NCI-H2227 (cell line): ENCODE measurements at regions not wholly inside any gene's neighbourhood (a gene's known extent, or its start where the extent isn't known, plus 50 kb on each side); places are given as distances from the start of the nearest gene placed in this dataset.
"Not testable (repeated sequence)": the region's sequence is repeated elsewhere in the genome, so short reads cannot be mapped to it uniquely, and the experiment has no call there.

ENCODE experiments used
- DNase-seq: peaks from one replicate; lab custom pipeline; 2025; ENCODE audit not compliant: unreplicated experiment; lab: John Stamatoyannopoulos, UW

DNA sequence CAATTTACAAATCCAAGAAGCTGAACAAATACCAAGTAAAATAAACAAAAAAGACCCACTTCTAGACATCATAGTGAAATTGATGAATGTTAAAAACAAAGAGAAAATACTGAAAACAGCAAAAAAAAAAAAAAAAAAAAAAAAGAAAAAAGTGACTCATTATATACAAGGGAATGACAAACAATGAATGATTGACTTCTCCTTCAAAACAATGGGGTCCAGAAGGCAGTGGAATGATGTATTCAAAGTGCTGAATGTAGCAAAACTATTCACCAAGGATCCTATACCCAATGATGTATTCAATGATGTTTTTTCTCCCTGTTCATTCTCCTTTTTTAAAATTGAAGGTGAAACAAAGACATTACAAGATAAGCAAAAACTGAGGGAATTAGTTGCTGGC lies 650.0 kb downstream of the UTRN start:
- DNase-seq, result no peak

DNA sequence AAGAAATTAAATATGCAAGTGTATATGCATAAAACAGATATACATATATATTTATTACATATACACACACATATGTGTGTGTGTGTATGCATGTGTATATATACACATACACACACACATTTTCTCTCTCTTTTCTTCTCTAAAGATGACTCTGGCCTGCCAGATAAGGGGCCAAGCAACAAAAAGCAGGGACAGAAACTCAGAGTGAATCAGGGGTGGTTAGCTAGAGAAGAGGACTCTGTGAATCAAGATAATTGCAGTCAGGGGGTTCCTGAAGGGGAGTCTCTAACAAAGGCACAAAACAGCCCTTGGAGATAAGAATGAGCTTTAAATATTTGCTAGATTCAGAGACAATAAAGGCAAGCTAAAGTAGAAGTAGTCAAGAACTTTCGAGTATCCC lies 650.5 kb downstream of the UTRN start:
- no peak for DNase-seq

DNA sequence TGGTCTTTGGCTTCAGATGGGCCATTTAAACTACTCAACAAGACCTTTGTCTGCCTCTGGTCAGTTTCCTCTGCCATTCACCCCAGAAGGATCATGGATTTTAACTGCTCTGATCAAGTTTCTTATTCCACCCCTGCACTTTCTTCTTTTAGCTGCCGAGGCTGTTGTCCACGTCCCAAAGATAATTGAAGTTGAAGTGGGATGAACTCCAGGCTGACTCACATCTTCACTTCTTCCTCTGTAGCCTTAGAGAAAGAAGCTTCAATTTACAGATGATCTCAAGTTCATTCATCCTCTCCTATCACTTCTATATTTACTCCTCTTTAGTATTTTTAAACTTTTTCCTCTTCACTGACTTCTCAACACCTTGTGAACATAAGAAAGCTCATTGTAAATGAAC lies 651.6 kb downstream of the UTRN start:
- no peak for DNase-seq

DNA sequence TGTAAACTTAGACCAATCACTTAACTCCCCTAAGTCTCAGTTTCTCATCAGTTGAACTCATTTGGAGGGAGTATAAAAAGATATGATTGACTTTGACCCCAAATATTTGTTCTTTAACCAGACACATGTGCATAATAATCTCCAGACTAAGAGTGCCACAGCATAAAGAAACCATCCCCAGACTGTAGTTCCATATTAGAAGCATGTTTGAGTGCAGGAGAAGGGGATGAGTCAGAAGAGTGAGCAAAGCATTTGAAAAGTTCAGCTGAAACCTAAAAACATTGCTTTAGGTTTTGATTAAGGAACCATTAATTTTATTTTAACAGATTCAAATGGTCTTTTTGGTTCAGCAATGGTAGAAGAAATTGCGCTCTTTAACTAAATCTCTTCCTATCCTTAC lies 654.8 kb downstream of the UTRN start:
- no peak for DNase-seq

DNA sequence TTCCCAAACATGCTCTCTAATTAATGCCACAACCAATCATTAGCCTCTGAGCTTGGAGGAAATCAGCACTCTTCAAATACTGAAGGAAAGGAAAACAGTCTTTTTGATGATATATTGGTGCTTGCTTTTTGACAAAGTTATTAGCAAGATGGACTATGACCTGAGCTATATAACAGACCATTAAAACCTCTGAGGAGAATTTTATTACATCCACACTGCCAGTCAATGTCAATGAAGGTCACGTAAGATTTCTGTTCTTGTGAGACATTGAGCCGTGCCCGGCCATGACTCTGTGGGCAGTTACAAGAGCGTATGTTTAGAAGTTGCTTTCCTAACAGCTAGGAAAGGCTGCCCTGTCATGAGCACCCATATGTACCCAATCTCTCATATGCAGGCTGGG lies 659.0 kb downstream of the UTRN start:
- no peak for DNase-seq

DNA sequence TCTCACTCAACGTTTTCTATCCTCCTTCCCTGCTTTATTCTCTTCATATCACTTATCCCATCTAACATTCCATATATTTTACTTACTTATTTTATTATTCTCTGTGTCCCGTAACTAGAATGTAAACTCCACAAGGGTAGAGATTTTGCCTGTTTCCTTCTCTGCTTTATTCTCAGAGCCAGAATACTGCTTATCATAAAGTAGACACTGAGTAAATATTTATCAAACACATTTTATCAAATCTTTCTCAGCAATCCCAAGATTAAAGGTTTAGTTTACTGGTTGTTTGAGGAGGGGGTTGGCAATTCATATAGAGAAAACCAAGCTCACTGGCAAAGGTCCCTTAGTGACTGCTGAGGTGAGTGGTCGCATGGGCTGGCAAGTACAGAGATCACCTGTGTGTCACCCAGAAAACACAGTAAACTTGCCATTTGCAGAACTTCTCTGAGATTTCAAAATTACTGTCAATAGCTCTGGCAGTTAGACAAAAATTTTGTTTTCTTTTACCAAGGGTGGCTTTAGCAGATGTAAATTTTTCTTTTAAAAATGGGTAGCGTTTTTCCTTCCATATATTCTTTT lies 662.4 kb downstream of the UTRN start:
- DNase-seq, result no peak

DNA sequence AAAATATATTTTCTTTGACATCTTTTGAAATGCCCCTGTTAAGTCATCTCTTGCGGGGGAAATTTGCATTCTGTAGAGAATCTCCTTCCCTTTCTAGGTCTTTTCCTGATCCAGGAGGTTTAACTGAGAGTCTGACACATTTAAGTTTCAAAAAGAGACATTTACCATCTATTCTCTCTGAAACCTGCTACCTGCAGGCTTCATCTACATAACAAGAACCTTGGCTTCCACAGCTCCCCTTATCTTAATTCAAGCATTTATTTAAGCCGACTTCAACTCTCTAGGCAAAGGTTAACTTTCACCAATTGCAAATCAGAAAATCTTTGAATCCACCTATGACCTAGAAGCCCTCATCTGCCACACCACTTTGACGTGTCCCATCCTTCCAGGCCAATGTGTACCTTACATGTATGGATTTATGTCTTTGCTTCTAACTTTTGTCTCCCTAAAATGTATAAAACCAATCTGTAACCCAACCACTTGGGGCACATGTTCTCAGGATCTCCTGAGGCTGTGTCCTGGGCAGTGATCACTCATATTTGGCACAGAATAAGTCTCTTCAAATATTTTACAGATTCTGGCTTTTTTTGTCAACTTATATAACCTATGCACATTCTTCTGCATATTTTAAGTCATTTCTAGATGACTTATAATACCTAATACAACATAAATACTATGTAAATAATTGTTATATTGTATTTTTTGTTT lies 666.7 kb downstream of the UTRN start:
- DNase-seq, result no peak

DNA sequence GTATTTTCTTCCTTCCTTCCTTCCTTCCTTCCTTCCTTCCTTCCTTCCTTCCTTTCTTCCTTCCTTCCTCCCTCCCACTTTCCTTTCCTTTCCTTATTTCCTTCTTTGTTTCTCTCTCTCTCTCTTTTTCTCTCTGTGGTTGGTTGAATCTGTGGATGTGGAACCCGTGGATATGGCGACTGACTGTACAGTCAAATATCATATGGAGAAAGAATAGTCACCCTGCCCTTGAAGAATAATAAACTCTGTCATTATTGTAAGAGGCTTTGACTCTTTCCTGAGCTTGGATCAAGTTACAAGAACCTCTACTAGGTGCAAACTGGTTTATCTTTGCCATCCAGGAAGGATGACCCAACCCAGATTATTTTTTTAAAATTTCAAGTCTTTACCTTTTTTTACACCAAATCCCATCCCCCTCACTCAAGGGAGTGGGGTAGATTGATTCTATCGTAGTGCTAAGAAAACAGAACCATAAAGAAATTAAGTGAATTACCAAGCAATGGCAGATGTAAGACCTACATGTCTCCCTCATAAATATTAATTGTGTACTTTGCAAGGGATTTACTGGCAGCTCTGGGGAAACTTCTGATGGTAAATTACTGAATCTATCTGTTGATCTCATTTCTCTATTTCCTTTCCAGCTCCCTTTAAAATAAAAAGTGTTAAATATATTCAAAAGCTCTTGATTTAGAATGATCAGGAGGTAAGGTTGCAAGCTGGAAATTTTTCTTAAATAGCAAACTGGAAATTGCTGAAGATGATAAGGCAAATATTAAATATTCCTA lies 667.5 kb downstream of the UTRN start:
- no peak for DNase-seq

DNA sequence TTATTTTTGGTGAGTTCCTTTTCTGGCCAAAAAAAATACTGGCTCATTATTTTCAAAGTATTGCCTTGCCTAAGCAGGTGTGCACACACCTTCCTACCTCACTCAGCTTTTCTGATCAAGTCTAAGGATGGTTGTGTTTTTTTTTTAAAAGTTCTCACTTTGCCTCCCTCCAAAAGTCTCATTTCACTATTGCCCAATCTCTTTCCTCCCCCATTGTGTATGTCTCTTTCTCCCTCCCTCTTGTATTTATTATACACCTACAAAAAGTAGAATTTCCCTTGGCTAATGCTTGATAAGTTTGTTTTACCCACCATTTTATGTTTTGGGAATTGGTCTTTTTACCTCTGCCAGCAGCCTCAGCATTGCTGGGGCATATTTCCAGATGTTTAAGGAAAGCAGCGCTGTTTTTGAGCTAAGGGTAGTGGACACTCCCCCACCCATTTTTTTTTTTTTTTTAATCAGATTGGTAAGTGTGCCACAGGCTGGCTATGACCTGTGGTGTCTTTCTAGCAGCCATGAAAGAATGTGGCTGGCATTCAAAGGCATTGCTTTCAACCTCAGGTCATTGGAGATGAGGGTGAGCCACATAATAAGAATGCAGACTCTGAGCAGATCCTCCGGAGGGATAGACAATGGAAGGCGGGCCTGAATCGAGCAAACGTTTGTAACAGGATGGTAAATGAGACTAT lies 668.6 kb downstream of the UTRN start:
- DNase-seq, result no peak

DNA sequence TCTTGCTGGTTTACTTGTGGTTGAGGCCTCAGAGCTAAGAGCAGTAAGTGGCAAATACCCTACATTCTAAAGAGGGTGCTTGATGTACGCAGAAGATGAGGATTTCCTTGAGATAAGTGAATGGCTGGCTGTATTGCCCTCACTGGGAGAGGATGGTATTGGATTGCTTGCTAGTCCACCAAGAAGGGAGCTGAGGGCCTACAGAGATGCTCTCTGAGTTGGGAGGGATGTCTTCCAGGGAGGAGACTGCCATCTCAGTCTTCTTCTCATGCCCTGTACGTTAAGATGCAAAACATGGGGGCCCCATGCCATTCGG lies 669.1 kb downstream of the UTRN start:
- no peak for DNase-seq

DNA sequence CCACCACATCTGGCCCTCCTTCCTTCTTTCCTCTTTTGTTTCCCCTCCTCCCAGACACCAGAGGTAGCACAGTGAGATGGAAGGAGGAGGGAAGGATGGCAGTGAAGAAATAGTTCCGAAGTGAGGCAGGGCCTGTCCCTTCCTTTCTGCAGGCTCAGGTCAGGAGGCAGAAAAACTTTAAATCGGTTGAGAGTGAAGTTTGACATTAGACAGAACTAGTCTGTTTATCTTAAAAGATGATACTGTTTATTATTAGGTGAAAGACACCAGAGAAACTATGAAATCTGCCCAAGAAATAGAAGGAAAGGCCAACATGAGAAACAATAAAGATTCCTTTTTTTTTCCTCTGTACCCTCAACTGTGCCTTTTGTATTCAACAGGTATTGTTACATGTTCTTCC lies 670.3 kb downstream of the UTRN start:
- no peak for DNase-seq

DNA sequence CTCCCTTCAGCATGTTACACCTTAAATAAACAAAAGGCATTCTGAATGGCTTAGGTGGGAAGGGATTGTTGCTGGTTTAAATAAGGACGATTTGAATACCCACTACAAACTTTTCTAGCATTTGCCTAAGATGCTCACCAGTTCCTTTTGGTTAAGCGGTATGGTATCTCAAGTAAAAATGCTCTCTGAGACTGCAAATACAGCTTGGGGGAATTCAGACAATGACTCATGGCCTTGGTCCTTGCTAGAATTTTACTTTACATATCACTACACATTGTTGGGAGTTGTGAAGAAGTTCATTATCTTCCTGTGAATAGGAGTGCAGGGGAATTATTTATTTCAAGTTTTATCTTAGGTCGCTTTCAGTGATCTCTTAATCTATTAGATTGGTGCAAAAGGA lies 670.7 kb downstream of the UTRN start:
- DNase-seq, result no peak

DNA sequence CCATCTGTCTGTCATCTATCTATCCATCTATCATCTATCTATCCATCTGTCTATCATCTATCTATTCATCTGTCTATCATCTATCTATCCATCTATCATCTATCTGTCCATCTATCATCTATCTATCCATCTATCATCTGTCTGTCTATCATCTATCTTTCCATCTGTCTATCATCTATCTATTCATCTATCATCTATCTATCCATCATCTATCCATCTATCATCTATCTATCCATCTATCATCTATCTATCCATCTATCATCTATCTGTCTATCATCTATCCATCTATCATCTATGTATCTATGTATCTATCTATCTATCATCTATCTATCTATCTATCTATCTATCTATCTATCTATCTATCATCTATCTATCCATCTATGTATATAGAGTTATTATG lies 671.6 kb downstream of the UTRN start:
- not testable (repeated sequence) for DNase-seq

DNA sequence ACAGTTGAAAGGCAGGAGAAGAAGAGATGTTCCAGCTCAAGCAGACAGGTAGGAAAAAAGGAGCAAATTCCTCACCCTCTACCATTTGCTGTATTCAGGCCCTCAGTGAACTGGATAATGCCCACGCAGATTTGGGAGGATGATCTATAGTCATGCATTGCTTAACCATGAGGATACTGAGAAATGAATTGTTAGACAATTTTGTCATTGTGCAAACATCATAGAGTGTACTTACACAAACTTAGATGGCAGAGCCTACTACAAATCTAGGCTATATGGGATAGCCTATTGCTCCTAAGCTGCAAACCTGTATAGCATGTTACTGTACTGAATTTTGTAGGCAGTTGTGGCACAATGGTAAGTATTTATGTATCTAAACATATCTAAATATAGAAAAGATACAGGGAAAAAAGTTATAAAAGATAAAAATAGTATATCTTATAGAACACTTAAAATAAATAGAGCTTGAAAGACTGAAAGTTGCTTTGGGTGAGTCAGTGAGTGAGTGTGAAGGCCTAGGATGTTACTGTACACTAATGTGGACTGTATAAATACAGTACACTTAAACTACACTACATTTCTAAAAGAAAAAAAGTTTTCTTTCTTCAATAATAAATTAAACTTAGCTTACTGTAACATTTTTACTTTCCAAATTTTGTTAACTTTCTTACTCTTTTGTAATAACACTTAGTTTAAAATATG lies 672.3 kb downstream of the UTRN start:
- no peak for DNase-seq

DNA sequence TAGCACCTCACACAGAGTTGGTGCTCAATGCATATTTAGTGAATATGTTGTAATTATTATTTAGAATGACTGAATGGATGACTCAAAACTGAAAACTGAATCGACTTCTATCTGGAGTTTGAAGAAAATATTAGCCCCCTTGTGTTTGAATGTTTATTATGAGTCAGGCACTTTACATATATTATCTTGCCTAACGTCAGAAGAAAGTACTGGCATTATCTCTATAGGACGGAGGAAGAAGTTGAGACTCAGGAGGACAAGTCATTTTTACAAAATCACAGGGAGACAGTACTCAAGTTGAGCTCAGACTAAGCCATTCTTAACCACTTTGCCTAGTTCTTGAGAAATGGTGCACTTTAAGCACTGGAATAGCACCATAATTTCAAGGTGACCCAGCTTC lies 684.0 kb downstream of the UTRN start:
- no peak for DNase-seq

DNA sequence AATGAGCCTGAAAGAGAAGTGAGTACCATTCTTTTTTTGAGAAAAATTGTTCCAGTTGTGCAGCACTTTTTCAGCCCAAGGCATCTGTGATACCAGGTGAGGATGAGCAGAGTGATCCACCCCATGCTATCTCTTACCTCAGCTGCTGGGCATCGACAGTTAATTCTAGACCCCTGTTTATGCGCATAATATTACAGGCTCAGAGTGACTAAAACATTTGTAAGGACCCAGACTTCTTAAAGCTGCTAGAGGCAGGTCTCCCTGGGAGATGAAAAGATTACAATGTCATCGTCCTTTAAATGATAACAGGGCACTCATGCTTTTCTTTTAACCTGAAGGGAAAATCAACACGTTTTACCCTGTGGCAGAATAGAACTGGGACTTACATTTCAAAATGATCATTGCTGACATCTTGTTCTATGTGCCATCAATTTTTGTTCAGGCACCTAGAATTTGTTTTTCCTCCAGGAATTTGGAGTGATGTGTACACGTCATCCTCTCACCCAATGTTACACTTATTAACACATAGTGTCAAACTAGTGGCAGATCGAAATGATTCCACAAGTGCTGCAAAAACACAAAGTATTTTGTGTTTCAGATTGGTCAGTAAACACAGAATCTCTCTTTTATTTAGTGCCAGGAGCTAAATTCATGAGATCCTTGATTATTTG lies 684.6 kb downstream of the UTRN start:
- DNase-seq, result no peak

DNA sequence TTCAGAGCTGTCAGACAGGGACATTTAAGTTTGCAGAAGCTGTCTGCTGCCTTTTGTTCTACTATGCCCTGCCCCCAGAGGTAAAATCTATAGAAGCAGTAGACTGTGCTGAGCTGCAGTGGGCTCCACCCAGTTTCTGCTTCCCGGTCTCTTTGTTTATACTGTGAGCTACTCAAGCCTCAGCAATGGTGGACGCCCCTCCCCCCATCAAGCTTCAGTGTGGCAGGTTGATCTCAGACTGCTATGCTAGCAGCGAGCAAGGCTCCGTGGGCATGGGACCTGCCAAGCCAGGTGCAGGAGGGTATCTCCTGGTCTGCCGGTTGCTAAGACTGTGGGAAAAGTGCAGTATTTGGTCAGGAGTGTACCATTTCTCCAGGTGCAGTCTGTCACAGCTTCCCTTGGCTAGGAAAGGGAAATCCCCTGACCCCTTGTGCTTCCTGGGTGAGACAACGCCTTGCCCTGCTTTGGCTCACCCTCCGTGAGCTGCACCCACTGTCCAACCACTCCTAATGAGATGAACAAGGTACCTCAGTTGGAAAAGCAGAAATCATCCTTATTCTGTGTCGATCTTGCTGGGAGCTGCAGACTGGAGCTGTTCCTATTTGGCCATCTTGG lies 692.2 kb downstream of the UTRN start:
- DNase-seq, result peak; percentile 76

DNA sequence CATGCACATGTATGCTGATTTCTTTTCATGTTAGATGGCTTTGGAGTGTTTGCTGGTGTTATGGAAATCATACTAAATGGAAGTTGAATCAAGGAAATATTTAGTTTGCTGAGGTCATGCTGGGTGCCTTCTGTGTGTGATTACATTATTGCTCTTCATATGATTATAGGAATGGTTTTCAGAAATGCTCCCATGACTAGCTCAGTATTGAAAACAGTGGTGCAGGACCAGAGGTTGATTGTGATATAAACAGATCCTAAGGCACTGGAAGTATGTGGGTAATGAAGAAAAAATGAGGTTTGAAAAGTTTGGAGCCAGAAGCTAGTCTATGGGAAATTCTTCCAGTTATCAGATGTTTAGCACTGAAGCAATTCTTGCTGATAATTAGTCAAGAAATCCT lies 693.1 kb downstream of the UTRN start:
- DNase-seq, result no peak

DNA sequence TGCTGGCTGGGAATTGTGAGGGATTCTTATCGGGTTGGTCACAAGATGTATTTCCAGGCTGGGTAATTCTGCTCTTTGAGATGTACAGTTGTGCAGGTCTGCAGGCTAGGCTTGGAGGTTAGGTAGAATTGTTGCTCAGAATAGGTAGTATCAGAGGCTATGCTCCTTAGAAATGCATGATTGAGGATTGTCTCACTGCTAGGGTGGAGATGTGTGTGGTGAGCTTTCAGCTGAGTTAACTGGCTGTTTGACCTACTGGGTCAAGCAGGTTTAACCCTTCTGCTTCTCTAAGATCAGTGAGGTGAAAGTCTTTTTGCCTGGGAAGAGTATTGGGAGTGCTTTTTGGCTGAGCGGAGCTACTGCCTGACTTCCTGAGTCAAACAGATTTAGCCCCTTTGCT lies 701.1 kb downstream of the UTRN start:
- no peak for DNase-seq

DNA sequence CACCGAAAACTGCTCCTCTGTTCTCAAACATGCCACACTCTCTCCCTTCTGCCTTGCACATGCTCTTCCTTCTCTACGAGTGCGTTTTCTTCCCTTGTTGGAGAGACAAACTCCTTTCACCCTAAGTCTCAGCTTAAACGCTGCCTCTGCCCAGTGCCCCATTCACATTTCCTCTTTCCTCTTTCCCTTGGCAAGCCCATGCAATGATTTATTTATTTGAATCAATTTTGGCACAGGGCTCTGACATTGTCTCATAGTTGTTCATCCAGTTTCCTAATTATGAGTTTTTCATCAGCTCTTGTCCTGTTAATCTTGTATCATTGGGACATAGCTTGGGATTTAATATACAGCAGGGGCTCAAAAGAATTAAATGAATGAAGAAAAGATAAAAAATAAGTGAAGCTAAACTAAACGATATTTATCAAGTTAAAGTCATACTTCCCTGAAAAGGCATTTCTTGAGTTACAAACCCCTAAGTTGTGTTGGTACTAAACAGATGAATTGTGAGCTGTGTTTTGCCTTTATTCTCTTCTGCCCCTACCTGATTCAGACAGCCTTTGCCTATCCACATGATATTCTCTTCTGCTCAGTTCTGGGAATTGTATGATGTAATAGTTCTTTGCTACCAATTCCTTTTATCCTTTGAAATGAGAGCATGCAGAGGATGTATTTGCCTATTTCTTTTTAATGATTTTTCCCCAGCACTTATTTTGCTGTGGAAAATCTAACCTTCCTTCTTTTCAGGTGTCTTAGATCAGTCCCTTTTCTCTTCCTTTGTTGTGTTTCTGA lies 704.4 kb downstream of the UTRN start:
- no peak for DNase-seq
